NCI-H526 (cell line): ENCODE measurements at regions not wholly inside any gene's neighbourhood (a gene's known extent, or its start where the extent isn't known, plus 50 kb on each side); places are given as distances from the start of the nearest gene placed in this dataset.
A peak's percentile ranks its signal among the peaks of the same experiment; 100 is the strongest.

Experiments used
- DNase-seq, 2 experiments: peaks; one replicate each; lab custom pipeline; 2025; lab: John Stamatoyannopoulos, UW

GRCh38 chr17:71283486-71283885 is 837.3 kb upstream of the SOX9 start:
- no peak for DNase-seq

DNA sequence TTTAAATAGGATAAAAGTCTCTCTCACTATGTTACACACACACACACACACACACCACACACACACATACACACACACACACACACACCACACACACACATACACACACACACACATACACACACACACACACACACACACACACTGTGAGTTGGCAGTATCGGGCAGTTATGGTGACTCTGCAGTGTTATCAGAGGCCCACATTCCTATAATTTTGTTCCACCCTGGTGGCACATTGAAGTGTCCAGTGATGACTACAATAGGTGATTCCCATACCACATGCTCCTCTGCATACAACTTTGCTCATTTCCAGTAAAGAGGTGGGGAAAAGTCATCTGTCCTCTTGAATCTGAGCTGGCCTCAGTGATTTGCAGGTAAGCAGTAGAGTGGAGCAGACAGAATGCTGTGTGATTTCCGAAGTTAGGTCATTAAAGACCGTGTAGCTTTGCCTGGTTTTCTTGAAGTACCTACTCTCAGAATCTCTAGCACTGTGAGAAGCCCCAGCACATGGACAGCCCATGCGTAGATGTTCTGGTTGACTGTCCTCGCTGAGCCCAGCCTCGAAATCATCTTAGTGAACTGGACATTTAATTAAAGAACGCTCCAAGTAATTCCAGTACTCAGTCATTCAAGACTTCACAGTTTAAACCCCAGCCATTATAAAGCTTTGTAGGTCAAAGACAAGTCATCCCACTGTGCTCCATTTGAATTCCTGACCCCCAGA is 836.6 kb upstream of the SOX9 start:
- DNase-seq: no peak

DNA sequence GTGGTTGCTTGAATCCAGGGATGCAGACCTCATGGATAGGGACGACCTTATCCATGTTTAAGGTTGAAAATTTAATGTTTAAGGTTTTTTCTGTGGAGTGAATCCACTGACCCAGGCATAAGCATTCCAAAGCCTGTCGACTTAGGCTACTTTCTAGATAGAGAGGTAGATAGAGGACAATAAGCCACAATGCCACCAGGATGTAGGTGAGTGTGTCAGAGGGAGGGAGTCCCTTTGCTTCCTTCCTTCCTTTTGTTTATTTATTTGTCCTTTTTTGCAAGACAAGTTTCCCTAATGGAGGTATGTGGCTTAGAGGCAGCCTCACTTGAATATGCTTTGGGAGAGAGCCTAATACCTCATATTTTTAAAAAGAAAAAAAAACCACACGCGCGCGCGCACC is 834.2 kb upstream of the SOX9 start:
- no peak for DNase-seq

GRCh38 chr17:71287071-71287823 is 833.6 kb upstream of the SOX9 start:
- DNase-seq: no peak

DNA sequence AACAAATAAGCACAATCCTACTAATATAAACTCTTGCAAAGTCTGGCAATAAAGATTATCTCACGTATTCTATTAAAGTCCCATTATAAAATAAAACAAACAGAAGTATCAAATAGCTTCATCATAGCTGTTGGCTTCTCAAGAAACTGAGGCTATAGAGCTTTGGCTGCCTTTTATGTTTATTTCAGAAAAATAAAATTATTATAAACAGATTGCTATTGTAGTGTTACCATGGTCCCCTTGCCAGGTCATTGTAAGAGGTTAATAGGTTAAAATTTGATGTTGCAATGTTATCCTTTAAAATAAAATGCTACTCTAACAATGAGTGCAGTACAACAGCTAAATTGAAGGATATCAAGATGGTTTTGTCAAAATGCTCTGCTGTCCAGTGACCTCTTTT is 828.8 kb upstream of the SOX9 start:
- no peak for DNase-seq

DNA sequence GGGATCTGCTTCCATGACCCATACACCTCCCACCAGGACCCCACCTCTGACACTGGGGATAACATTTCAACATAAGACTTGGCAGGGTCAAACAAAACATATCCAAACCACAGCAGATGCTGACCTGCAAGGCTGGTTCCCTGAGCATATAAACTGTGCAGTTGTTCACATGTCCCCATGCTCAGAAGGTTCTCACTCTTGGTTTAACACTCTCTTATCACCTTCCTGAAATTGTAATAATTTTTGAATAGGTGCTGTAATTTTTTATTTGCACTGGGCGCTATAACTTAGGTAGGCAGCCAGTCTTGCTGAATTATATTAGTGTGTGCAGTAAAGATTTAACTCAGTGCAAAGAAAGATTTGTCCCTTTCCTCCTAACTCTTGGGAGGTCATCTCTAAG is 824.8 kb upstream of the SOX9 start:
- DNase-seq: no peak

- no peak for DNase-seq
Measured at GRCh38 chr17:71301063-71301462, 819.8 kb upstream of the SOX9 start.

- peak in 1 of 2 experiments; percentile 77 for DNase-seq
Measured at GRCh38 chr17:71302721-71303549, 817.9 kb upstream of the SOX9 start.

DNA sequence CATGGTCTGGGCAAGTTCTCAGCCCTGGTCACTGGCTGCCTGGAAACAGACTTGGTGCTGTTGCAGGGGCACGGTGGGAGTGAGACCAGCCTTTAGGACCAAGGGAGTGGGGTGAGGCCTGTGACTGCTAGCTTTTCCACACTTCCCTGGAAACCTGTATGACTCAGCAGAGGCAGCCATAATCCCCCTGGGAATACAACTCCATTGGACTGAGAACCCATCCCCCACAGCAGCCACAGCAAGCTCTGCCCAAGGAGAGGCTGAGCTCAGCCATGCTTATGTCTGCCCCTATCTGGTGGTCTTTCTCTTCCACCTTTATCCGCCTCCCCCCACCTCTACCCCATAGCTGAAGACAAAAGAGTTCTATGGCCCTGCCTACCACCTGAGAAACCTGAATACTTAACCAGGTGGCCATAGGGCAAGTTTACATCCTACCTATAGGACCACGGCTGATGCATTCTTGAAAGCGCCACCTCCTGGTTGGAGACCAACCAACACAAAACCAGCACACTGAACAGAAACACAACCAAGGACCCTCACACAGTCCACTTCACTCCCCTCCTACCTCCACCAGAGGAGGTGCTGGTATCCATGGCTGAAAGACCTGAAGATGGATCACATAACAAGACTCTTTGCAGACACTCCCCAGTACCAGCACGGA is 816.2 kb upstream of the SOX9 start:
- DNase-seq: no peak

DNA sequence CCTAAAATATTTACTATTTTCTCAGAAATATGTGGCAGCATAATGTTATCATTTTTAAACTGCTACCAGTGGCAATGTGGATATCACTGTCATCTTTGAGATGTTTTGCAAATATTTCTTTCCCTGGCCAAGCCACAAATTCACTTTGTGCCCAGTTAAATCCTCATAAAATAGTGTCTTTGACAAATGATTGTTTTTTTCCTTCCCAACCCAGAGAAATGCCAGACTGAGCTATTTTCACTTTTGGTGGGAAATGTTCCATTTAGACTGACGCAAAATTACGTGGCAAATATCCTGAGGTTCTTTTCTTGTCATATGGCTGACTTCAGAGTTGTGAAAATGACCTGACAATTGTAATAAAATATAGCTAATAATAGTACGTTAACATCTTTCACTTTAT is 807.0 kb upstream of the SOX9 start:
- no peak for DNase-seq

DNA sequence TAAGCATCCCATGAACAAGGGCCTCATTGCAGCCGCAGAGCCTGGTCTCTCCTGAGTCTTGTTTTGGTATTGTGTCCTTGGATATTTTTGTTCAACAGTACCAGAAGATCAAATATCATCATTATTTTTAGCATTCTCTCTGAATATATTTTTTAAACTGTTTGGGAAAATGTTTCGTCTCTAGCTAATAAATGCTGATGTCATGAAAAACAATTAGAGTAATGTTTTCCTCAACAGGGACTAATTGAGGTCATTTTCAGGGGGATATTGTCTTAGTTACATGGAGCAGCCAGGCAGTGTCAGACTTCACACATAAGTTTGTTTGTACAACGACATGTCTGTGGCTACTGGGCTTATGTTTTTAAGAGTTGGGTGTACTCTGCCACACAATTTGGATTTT is 805.3 kb upstream of the SOX9 start:
- DNase-seq: no peak

- no peak for DNase-seq
Measured at GRCh38 chr17:71316176-71316897, 804.5 kb upstream of the SOX9 start.

- no peak for DNase-seq
Measured at GRCh38 chr17:71320009-71320796, 800.6 kb upstream of the SOX9 start.

DNA sequence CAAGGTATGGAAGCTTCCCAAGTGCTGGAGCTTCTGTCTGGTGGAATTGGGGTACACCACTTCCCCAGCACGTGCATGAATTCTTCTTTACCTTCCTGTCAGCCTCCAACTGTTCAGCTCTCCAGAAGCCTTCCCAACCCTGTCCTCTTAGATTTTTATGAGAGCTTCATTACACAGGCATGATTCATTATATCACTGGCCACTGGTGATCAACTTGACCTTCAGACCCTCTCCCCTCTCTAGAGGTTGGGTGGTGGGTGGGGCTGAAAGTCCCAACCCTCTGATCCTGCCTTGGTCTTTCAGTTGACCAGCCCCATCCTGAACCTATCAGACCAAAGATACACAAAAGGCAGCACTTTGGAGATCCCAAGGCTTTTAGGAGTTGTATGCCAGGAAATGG is 795.7 kb upstream of the SOX9 start:
- no peak for DNase-seq

DNA sequence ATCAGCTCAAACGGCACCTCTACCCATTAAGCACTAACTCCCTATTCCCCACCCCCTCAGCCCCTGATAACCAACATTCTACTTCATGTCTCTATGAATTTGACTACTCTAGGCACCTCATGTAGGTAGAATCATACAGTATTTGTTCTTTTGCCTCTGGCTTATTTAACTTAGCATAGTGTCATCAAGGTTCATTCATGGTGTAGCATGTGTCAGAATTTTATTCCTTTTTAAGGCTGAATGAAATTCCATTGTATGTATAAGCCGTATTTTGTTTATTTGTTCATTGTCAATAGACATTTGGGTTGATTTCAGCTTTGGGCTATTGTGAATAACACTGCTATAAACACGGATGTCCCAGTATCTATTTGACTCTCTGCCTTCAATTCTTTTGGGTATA is 794.9 kb upstream of the SOX9 start:
- DNase-seq: no peak

GRCh38 chr17:71327376-71328059 is 793.3 kb upstream of the SOX9 start:
- no peak for DNase-seq

DNA sequence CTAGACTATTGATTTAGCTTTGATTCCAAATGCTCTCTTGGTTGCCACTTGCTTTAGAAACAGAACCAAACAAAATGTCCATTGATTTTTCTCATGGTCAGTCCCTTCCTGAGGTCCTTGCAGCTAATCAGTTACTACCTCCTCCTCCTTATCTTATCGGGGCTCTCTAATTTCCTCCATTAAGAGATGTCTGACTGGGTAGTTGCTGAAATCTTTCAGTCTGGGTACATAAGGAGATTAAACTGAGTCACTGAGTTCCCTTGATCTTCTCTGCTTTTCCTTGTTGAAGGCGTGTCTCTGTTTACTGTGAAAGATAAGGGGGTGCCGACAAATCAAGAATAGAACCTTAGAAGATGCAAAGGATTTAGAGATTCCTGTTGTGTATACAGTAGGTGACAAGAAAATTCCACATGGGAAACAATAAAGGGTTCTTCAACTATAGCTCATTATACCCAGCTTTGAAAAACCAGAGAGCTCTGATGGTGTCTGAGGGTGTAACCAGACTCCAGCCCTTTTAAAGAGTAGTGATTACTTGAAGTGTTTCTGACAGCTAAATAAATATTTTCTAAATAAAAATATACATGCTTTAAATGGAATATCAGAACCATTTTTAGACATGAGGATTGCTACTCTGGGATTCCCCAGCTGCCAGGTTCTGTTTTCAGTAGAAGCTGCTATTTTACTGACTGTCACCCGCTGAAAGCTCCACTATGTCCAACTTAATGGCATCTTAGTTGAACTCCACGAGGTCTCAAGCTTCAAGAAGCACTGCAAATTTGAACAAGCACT is 791.3 kb upstream of the SOX9 start:
- no peak for DNase-seq

DNA sequence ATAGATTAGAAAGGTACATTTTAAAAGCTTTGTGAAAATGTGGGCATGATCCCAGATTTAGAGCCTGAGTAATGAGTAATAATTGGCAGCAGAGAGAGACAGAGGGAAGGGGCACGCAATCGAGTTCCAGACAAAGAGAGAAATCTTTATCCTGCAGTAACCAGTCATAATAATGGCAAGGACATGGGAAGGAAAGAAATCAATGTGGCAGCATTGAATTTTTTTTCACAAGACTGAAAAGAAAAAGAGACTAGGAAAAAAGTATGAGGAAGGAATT is 790.8 kb upstream of the SOX9 start:
- no peak for DNase-seq

DNA sequence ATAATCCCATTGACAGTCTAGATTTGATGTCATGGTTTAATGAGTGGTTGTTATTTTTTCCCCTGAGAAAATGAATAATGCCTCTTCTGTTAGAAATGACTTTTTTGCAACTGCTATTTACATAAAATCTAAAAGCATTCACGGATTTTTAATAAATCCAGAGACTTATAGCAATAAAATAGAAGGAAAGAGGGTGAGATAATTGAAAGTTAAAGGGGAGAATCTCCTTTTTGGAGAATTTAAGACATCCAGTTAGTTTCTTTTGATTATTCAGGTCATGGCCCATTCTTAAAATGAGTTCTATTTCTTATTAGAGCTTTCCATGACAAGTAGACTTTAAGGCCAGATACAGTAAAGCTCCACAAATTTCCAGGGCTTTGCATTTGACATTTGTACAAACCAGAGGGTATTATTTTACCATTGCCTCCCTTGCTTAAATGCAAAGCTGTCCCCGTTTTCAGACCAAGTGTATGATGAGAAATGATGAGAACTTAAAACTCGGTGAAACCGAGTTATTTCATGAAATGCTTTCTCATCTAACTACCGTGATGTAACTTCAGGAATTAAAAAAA is 789.0 kb upstream of the SOX9 start:
- no peak for DNase-seq
